Adipocyte (in vitro differentiated cells): ENCODE measurements at regions not wholly inside any gene's neighbourhood (a gene's known extent, or its start where the extent isn't known, plus 50 kb on each side); places are given as distances from the start of the nearest gene placed in this dataset.

ENCODE experiments used
- DNase-seq: peaks from one replicate; pipeline ENCODE4 v3.0.0-alpha.2; 2015; ENCODE audit warnings: low read depth
- H3K27me3 ChIP-seq: replicated peaks from 2 replicates; pipeline ENCODE4 v1.7.0; 2013; ENCODE audit warnings: mild to moderate bottlenecking, low read length, moderate library complexity; ENCODE audit not compliant: control insufficient read depth, insufficient read depth
- H3K36me3 ChIP-seq: 2 replicates; pipeline ENCODE4 v1.7.0; 2013; ENCODE audit warnings: low read length, mild to moderate bottlenecking, moderate library complexity; ENCODE audit not compliant: control insufficient read depth, insufficient read depth, severe bottlenecking
- H3K4me1 ChIP-seq: 2 replicates; pipeline ENCODE4 v1.7.0; 2013; ENCODE audit warnings: mild to moderate bottlenecking, low read length, moderate library complexity; ENCODE audit not compliant: control insufficient read depth, insufficient read depth
- H3K4me3 ChIP-seq: 2 replicates; pipeline ENCODE4 v1.7.0; 2013; ENCODE audit warnings: mild to moderate bottlenecking, low read length, moderate library complexity
- H3K9ac ChIP-seq: 2 replicates; pipeline ENCODE4 v1.7.0; 2013; ENCODE audit warnings: mild to moderate bottlenecking, low read length, moderate library complexity
- H3K9me3 ChIP-seq: 2 replicates; pipeline ENCODE4 v1.7.0; 2013; ENCODE audit warnings: mild to moderate bottlenecking, low read length, moderate library complexity; ENCODE audit not compliant: control insufficient read depth

- Histone ChIP-seq H3K36me3 (no peaks in the 10 kb centered on the region), H3K4me3 (no peak overlapping the region), H3K27me3 (no peaks in the 10 kb centered on the region), H3K4me1 (peaks cover 22% of the 10 kb centered on the region), H3K9ac (no peak overlapping the region), H3K9me3 (no peaks in the 10 kb centered on the region)
- DNase-seq: no peak
Measured at GRCh38 chr13:80047406-80047805, 293.5 kb downstream of the SPRY2 start.

GRCh38 chr13:80040981-80041317 is 300.0 kb downstream of the SPRY2 start:
- DNase-seq: no peak
- Histone ChIP-seq H3K27me3 (no peaks in the 10 kb centered on the region), H3K9ac (no peak overlapping the region), H3K4me3 (peak overlapping the region; percentile 34), H3K9me3 (no peaks in the 10 kb centered on the region), H3K36me3 (no peaks in the 10 kb centered on the region), H3K4me1 (peaks cover 18% of the 10 kb centered on the region)

- peak; percentile 81 for DNase-seq
- H3K4me1 ChIP-seq: peaks cover 18% of the 10 kb centered on the region
Measured at GRCh38 chr13:80040196-80040980, 300.5 kb downstream of the SPRY2 start.

GRCh38 chr13:80039000-80039399 is 301.9 kb downstream of the SPRY2 start:
- no peak for DNase-seq
- peaks cover 18% of the 10 kb centered on the region for H3K4me1 ChIP-seq

More at GRCh38 chr13:80040196-80040980, 300.5 kb downstream of the SPRY2 start:
- Histone ChIP-seq H3K27me3 (no peaks in the 10 kb centered on the region), H3K9ac (no peak overlapping the region), H3K9me3 (no peaks in the 10 kb centered on the region), H3K36me3 (no peaks in the 10 kb centered on the region), H3K4me3 (no peak overlapping the region)

GRCh38 chr13:80038371-80038770 is 302.6 kb downstream of the SPRY2 start:
- no peak overlapping the region for H3K9ac ChIP-seq
- H3K4me1 ChIP-seq: peaks cover 18% of the 10 kb centered on the region
- no peaks in the 10 kb centered on the region for H3K27me3 ChIP-seq
- no peak for DNase-seq
- no peaks in the 10 kb centered on the region for H3K36me3 ChIP-seq
- H3K9me3 ChIP-seq: no peaks in the 10 kb centered on the region
- no peak overlapping the region for H3K4me3 ChIP-seq

More at GRCh38 chr13:80039000-80039399, 301.9 kb downstream of the SPRY2 start:
- Histone ChIP-seq H3K4me3 (no peak overlapping the region), H3K27me3 (no peaks in the 10 kb centered on the region), H3K36me3 (no peaks in the 10 kb centered on the region), H3K9ac (no peak overlapping the region), H3K9me3 (no peaks in the 10 kb centered on the region)

- peak; percentile 79 for DNase-seq
- Histone ChIP-seq H3K27me3 (no peaks in the 10 kb centered on the region), H3K36me3 (no peaks in the 10 kb centered on the region), H3K4me3 (no peak overlapping the region), H3K9me3 (no peaks in the 10 kb centered on the region), H3K4me1 (peaks cover 18% of the 10 kb centered on the region), H3K9ac (no peak overlapping the region)
Measured at GRCh38 chr13:80037505-80037888, 303.4 kb downstream of the SPRY2 start.

GRCh38 chr13:80036845-80037504 is 304.0 kb downstream of the SPRY2 start:
- no peak overlapping the region for H3K4me3 ChIP-seq
- peaks cover 18% of the 10 kb centered on the region for H3K4me1 ChIP-seq
- no peaks in the 10 kb centered on the region for H3K27me3 ChIP-seq
- no peaks in the 10 kb centered on the region for H3K36me3 ChIP-seq
- H3K9ac ChIP-seq: no peak overlapping the region
- DNase-seq: no peak
- H3K9me3 ChIP-seq: no peaks in the 10 kb centered on the region

GRCh38 chr13:80035096-80035495 is 305.8 kb downstream of the SPRY2 start:
- H3K9me3 ChIP-seq: no peaks in the 10 kb centered on the region
- no peaks in the 10 kb centered on the region for H3K36me3 ChIP-seq
- H3K4me1 ChIP-seq: peaks cover 14% of the 10 kb centered on the region
- no peak overlapping the region for H3K9ac ChIP-seq
- H3K4me3 ChIP-seq: no peak overlapping the region
- H3K27me3 ChIP-seq: no peaks in the 10 kb centered on the region
- no peak for DNase-seq

GRCh38 chr13:80033951-80034350 is 307.0 kb downstream of the SPRY2 start:
- no peak overlapping the region for H3K4me3 ChIP-seq
- no peaks in the 10 kb centered on the region for H3K27me3 ChIP-seq
- DNase-seq: no peak
- H3K9me3 ChIP-seq: no peaks in the 10 kb centered on the region
- H3K36me3 ChIP-seq: no peaks in the 10 kb centered on the region
- no peak overlapping the region for H3K9ac ChIP-seq
- peaks cover 12% of the 10 kb centered on the region for H3K4me1 ChIP-seq

- no peaks in the 10 kb centered on the region for H3K27me3 ChIP-seq
- no peak overlapping the region for H3K4me3 ChIP-seq
- H3K4me1 ChIP-seq: peaks cover 12% of the 10 kb centered on the region
- H3K36me3 ChIP-seq: no peaks in the 10 kb centered on the region
- no peak for DNase-seq
- H3K9me3 ChIP-seq: no peaks in the 10 kb centered on the region
- no peak overlapping the region for H3K9ac ChIP-seq
Measured at GRCh38 chr13:80033286-80033685, 307.6 kb downstream of the SPRY2 start.

- DNase-seq: peak; percentile 52
- Histone ChIP-seq H3K4me1 (peaks cover 6% of the 10 kb centered on the region), H3K27me3 (no peaks in the 10 kb centered on the region), H3K4me3 (no peak overlapping the region), H3K9ac (no peak overlapping the region), H3K36me3 (no peaks in the 10 kb centered on the region), H3K9me3 (no peaks in the 10 kb centered on the region)
Measured at GRCh38 chr13:80030491-80030890, 310.4 kb downstream of the SPRY2 start.
